IPS-11a (cell line): ENCODE measurements at regions not wholly inside any gene's neighbourhood (a gene's known extent, or its start where the extent isn't known, plus 50 kb on each side); places are given as distances from the start of the nearest gene placed in this dataset.
"Not testable (repeated sequence)": the region's sequence is repeated elsewhere in the genome, so short reads cannot be mapped to it uniquely, and the experiment has no call there.

Experiments
- H3K4me3 ChIP-seq: one replicate; pipeline ENCODE4 v1.5.1; 2013; ENCODE audit warnings: low read depth, low read length, control low read depth

- H3K4me3 ChIP-seq, result no peak overlapping the region
Measured at GRCh38 chr16:29148867-29149272, 164.0 kb downstream of the LAT start.

- no peak overlapping the region for H3K4me3 ChIP-seq
Measured at GRCh38 chr16:29148131-29148691, 163.4 kb downstream of the LAT start.

DNA sequence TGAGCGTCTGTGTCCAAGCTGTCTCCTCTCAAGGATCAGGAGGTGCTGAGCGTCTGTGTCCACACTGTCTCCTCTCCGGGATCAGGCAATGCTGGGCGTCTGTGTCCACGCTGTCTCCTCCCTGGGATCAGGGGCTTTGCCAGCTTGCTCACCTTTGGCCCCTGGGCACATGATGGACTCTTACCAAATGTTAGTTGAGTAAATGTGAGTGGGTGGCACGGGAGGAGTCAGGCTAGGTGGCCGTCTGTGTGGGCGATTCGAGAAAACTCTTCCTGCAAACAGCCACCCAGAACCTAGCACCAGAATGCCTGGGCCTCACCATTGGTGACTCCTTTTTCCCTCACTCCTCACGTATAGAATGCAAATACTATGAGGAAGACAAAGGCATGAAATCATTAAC lies 162.9 kb downstream of the LAT start:
- H3K4me3 ChIP-seq, result not testable (repeated sequence)

- H3K4me3 ChIP-seq, result not testable (repeated sequence)
Measured at GRCh38 chr16:29146808-29147643, 162.2 kb downstream of the LAT start.

DNA sequence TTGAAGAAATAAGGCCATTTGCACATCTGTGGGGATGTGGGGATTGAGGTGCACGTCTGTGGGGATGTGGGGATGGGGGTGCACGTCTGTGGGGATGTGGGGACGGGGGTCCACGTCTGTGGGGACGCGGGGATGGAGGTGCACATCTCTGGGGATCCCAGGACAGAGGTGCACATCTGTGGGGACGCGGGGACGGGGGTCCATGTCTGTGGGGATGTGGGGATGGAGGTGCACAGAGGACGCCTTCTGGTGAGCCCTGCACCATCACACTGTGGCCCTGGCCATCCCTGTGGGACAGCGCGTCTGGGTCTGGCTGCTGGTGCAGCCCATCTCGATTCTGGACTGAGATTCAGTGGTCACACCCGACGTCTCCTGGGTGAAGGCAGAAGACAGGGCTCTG lies 161.4 kb downstream of the LAT start:
- no peak overlapping the region for H3K4me3 ChIP-seq

- H3K4me3 ChIP-seq, result not testable (repeated sequence)
Measured at GRCh38 chr16:29145486-29146225, 160.8 kb downstream of the LAT start.

DNA sequence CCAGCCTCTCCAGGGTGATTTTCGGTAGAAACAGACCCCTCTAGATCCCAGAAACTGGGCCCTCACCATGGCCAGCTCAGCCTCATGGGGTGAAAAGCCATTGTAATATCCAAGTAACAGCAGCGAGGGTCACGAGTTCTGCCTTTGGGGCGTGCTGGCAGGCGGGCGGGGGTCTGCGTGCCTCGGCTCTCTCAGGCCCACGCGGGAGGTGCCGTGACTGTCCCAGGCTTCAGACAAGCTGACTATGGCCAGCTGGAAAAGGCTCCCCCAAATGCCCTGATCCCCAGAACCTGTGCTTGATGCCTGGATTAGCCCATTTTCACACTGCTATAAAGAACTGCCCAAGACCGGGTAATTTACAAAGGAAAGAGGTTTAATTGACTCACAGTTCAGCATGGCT lies 160.2 kb downstream of the LAT start:
- not testable (repeated sequence) for H3K4me3 ChIP-seq

- H3K4me3 ChIP-seq, result not testable (repeated sequence)
Measured at GRCh38 chr16:29144669-29145062, 159.8 kb downstream of the LAT start.

DNA sequence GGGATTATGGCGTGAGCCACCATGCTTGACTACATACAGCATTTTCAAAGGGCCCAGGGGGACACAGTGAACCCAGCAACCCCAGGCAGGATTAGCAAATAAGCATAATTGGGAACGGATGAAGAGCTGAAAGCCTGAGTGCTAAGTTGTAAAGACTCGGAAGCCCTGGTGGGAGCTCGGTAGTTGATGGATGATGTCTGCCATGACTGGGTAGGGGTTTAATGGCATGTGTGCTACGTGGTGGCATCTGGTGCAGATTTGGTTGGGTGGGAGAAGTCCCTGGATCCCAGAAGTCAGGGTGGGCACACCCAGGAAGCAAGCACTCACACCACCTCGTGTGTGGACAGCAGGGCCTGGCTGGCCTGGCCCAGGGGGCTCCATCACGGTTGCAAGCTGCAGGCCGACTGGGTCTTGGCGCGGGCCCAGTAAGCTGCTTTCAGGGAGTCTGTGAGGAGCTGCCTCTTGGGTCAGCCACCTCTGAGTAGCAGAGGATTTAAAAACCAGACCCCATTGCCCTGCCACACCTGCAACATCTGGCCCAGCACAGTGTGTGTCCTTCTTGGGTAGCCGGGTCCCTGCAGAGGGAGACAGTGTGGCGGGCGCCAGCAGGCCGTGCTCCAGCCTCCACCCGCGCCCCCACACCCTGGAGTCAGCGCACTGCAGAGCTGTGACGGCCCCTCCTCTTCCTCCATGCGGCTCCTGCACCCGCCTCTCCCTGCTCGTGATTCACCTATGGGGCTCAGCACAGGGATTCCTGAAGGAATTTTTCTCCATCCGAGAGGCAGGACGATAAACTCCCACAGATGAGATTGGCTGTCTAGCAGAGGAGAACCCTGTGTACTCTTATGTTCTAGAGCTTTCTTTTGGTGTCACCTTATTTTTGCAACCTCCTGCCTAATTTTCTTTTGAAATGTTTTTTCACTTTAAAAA lies 159.2 kb downstream of the LAT start:
- H3K4me3 ChIP-seq, result not testable (repeated sequence)

DNA sequence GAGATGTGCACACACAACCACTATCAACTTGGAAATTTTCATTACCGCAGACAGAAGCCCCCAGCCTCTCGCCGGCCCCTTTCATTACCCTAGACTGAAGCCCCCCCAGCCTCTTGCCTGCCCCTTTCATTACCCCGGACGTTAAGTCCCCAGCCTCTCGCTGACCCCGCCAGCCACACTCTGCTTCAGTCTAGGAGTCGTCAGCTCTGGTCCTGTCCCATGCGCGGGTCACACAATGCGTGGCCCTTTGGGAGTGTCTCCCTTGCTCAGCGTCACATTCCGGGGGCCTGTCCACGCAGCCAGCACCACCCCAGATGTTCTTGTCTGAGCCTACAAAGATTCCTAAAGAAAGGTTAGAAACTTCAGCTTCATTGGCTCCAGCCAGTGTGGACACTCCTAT lies 157.7 kb downstream of the LAT start:
- H3K4me3 ChIP-seq, result not testable (repeated sequence)

DNA sequence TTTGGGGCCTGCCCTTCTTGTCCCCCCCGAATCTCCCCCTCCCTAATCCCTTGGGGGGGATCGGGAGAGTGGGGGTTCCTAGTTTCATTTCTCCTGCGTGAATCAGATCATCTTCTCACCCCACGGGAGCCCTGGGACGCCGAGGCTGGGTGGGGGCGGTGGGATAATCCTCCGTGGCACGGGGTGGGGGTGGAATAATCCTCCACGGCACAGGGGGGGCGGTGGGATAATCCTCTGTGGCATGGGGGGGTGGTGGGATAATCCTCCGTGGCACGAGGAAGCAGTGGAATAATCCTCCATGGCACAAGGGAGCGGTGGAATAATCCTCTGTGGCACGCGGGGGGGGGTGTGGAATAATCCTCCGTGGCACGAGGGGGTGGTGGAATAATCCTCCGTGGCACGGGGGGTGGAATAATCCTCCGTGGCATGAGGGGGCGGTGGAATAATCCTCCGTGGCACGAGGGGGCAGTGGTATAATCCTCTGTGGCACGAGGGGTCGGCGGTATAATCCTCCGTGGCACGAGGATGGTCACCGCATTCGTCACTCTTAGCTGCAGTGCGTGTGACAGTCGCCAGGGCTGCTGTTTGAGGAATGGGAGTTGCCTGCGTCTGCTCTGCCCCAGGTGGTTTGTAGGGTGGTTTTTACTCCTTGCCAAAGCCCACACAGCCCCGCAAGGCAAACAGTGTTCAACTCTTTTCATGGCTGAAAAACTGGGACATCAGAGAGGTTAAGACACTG lies 156.9 kb downstream of the LAT start:
- H3K4me3 ChIP-seq, result no peak overlapping the region

GRCh38 chr16:29141121-29141520 lies 156.3 kb downstream of the LAT start:
- not testable (repeated sequence) for H3K4me3 ChIP-seq

GRCh38 chr16:29139901-29140855 lies 155.3 kb downstream of the LAT start:
- not testable (repeated sequence) for H3K4me3 ChIP-seq

GRCh38 chr16:29139261-29139802 lies 154.5 kb downstream of the LAT start:
- no peak overlapping the region for H3K4me3 ChIP-seq

DNA sequence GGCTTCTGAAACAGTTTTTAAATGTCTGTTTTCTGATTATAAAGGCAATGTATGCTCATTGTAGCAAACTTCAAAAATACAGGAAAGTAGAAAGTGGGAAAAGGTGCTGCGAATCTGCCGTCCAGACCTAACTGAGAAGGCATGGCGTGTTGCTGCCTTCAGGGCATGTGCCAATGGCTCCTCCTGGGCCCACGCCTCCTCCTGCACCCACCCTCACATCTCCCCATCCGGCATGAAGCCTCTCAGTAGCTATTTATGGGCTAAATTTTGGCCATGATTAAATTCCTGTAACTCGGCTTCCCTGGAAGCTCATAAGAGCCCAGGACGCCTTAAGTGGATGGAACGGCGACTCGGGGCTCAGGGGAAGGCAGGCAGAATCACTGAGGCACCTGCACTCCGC lies 153.8 kb downstream of the LAT start:
- not testable (repeated sequence) for H3K4me3 ChIP-seq

DNA sequence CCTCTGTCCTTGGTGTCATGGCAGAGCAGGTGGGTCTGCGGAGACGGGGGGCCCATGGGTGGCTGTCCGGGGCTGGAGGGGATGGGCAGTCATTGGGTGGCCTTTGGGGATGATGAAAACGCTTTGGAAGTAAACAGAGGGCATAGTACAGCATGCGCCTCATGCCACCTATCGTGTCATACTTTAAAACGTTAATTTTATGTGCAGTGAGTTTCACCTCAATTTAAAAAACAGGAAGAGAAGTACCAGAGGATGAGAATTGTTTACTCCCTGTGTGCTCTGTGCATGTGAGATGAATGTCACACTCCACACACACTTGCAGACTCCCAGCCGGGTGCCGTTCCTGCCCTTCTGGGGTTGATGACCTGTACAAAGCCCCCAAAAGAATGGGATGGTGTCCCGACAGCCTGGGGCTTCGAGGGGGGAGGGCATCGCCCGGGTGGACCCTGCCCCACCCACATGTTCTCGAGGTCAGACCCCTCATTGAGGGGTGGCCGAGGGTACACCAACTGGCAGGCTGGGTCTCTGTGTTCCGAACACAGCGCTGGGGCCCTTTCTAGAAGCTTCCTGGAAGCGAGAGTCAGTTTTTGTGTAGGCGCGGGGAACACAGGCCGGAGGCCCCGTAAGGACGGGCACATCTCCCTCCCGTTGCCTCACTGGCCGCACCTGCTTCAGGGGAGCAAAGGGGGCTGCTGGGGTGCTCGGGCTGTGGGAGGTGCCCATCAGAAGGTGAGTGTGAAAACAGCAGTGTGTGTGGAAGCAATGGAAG lies 153.2 kb downstream of the LAT start:
- H3K4me3 ChIP-seq, result not testable (repeated sequence)

DNA sequence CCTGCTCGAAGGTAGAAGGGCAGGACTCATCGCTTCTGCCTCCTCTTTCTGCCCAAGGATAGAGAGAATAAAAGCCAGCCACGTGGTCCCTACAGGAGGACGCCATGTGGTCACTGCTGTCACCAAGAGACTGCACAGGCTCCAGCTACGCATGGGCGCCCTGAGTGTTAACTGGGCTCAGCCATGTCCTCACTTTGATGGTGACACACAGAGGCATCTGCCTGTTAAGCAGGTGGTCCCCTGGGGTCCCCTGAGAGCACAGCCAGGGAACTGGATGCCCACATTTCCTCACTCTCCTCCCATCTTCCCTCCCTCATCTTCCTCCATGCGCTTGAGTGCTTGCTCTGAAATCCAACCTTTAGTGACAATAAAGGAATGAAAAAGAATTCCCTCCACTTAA lies 152.6 kb downstream of the LAT start:
- not testable (repeated sequence) for H3K4me3 ChIP-seq

GRCh38 chr16:29136916-29137315 lies 152.1 kb downstream of the LAT start:
- H3K4me3 ChIP-seq, result not testable (repeated sequence)
